Heart left ventricle (tissue), 13 donors: ENCODE measurements at regions not wholly inside any gene's neighbourhood (a gene's known extent, or its start where the extent isn't known, plus 50 kb on each side); places are given as distances from the start of the nearest gene placed in this dataset.

Source experiments
- CTCF ChIP-seq, 12 donors: fragments of 200-600 bp; sonication (generic) in 4 of 12; IDR thresholded peaks; one replicate each; pipeline versions ENCODE4 v1.5.0 to v1.8.0; 2018 to 2022; ENCODE audit warnings: antibody characterized with exemption in 12 of 12, mild to moderate bottlenecking in 5 of 12
- POLR2A ChIP-seq, 2 donors: fragments of 450-650 bp; IDR thresholded peaks; one replicate each; pipeline ENCODE4 v1.6.1; 2017; ENCODE audit warnings: antibody characterized with exemption in 2 of 2, mild to moderate bottlenecking in 2 of 2, moderate library complexity in 2 of 2
- donor health status: ischemic (EF 13 %, LVEDD 7.1; RV severe dilation, severe dysfunction).
- donor health status: DM: no; HTN: yes; CAD: no.
- donor health status: DM: no; HTN: no; CAD: no.
- donor health status: ischemic (EF 25% LVEDD 6.9; RV normal size, moderate dysfunction).
- donor health status: ischemic (EF 25% LVEDD 5.7; RV mildly dilated, moderate dysfunction).
- donor health status: ischemic (EF 35%, LVEDD 5.7; RV mildly dilated, moderate dysfunction).
- donor health status: nonischemic (EF 11% LVEDD 7.7; RV severe dilation, severe dysfunction).
- donor health status: DM: yes; HTN: yes; CAD: no.
- donor health status: PGD.
- donor health status: ischemic (EF 29% LVEDD 5.4; RV normal size, mild dysfunction).
- donor health status: nonischemic (EF 23%, LVEDD 6.1; RV moderate dilation, normal function).

- TF ChIP-seq POLR2A (IDR thresholded peaks at IDR 0.05) (no peak), CTCF (IDR thresholded peaks at IDR 0.05) (no peak)
These were observed 476.7 kb upstream of the RAB6C start for GRCh38 chr2:129502781-129503180.
